GM19395 (cell line): ENCODE measurements at regions not wholly inside any gene's neighbourhood (a gene's known extent, or its start where the extent isn't known, plus 50 kb on each side); places are given as distances from the start of the nearest gene placed in this dataset.

Experiments used
- ATAC-seq: cut with Tn5 transposase; IDR thresholded peaks from one replicate; pipeline ENCODE4 v1.9.1; 2021; ENCODE audit warnings: mild to moderate bottlenecking, moderate library complexity; ENCODE audit not compliant: unreplicated experiment

- no peak for ATAC-seq
These were observed 50.3 kb upstream of the SORBS2 start for GRCh38 chr4:185862340-185862739.

GRCh38 chr4:185863946-185864345 lies 52.0 kb upstream of the SORBS2 start:
- no peak for ATAC-seq

GRCh38 chr4:185865901-185866328 lies 53.9 kb upstream of the SORBS2 start:
- ATAC-seq: no peak

GRCh38 chr4:185867770-185868169 lies 55.8 kb upstream of the SORBS2 start:
- no peak for ATAC-seq

- ATAC-seq: no peak
These were observed 57.0 kb upstream of the SORBS2 start for GRCh38 chr4:185868983-185869382.

- ATAC-seq: no peak
These were observed 57.4 kb upstream of the SORBS2 start for GRCh38 chr4:185869427-185869826.

- ATAC-seq: no peak
These were observed 58.4 kb upstream of the SORBS2 start for GRCh38 chr4:185870366-185870765.

GRCh38 chr4:185872747-185873380 lies 60.9 kb upstream of the SORBS2 start:
- ATAC-seq: no peak

GRCh38 chr4:185874516-185875230 lies 62.7 kb upstream of the SORBS2 start:
- ATAC-seq: no peak

- ATAC-seq: no peak
These were observed 63.4 kb upstream of the SORBS2 start for GRCh38 chr4:185875316-185875907.

GRCh38 chr4:185878633-185879032 lies 66.6 kb upstream of the SORBS2 start:
- no peak for ATAC-seq

GRCh38 chr4:185879666-185880312 lies 67.8 kb upstream of the SORBS2 start:
- ATAC-seq: no peak

GRCh38 chr4:185880571-185880970 lies 68.6 kb upstream of the SORBS2 start:
- no peak for ATAC-seq

- no peak for ATAC-seq
These were observed 69.4 kb upstream of the SORBS2 start for GRCh38 chr4:185881430-185881829.

GRCh38 chr4:185883591-185883990 lies 71.6 kb upstream of the SORBS2 start:
- ATAC-seq: no peak

- no peak for ATAC-seq
These were observed 73.1 kb upstream of the SORBS2 start for GRCh38 chr4:185885075-185885474.

- ATAC-seq: no peak
These were observed 73.6 kb upstream of the SORBS2 start for GRCh38 chr4:185885604-185886003.

GRCh38 chr4:185886832-185887524 lies 75.0 kb upstream of the SORBS2 start:
- ATAC-seq: no peak

GRCh38 chr4:185888676-185889075 lies 76.7 kb upstream of the SORBS2 start:
- ATAC-seq: no peak

- no peak for ATAC-seq
These were observed 77.6 kb upstream of the SORBS2 start for GRCh38 chr4:185889585-185889984.

- no peak for ATAC-seq
These were observed 78.2 kb upstream of the SORBS2 start for GRCh38 chr4:185890196-185890595.
